Panc1 (cell line): ENCODE measurements at regions not wholly inside any gene's neighbourhood (a gene's known extent, or its start where the extent isn't known, plus 50 kb on each side); places are given as distances from the start of the nearest gene placed in this dataset.

Source experiments
- ATAC-seq: fragments of 200-7000 bp; cut with Tn5 transposase; 2 replicates; pipeline ENCODE4 v1.9.1; 2020; ENCODE audit warnings: mild to moderate bottlenecking, moderate library complexity
- BruUV-seq: library from RNA; stranded (reverse); fragments of 400-500 nt; replicated peaks from 2 replicates; lab custom pipeline; 2021; lab: Mats Ljungman, UMichigan
- CTCF ChIA-PET: fragments of 300-600 bp; sonication (Branson Sonifier 250); formaldehyde crosslinking; loops from one replicate; lab custom pipeline; 2022; ENCODE audit warnings: antibody characterized with exemption; lab: Charles Lee
- POLR2A ChIA-PET: fragments of 300-600 bp; sonication (Branson Sonifier 250); formaldehyde crosslinking; loops from one replicate; lab custom pipeline; 2022; ENCODE audit warnings: antibody characterized with exemption; lab: Charles Lee
- DNase-seq: peaks from one replicate; pipeline ENCODE4 v3.0.0-alpha.2; 2010; ENCODE audit warnings: low read depth, low spot score
- H3K27ac ChIP-seq: 2 replicates; pipeline ENCODE4 v1.5.1; 2011; ENCODE audit warnings: mild to moderate bottlenecking, low read length, inconsistent platforms
- H3K27me3 ChIP-seq: fragments of 200-500 bp; sonication (Bioruptor generic); 2 replicates; pipeline ENCODE4 v1.6.0; 2014; ENCODE audit warnings: low read length, inconsistent platforms; ENCODE audit not compliant: control insufficient read depth, insufficient read depth
- H3K36me3 ChIP-seq: fragments of 200-500 bp; sonication (Bioruptor generic); 2 replicates; pipeline ENCODE4 v1.5.1; 2014; ENCODE audit warnings: inconsistent platforms, mild to moderate bottlenecking, low read length, moderate library complexity; ENCODE audit not compliant: control insufficient read depth, insufficient read depth
- H3K4me1 ChIP-seq: 2 replicates; pipeline ENCODE4 v1.5.1; 2011; ENCODE audit warnings: inconsistent platforms, mild to moderate bottlenecking, low read length, moderate library complexity; ENCODE audit not compliant: control insufficient read depth, insufficient read depth
- H3K4me3 ChIP-seq, 2 experiments: 2 replicates each; pipeline ENCODE4 v1.5.1; 2011 to 2012; ENCODE audit warnings: low read depth in 2 of 2, low read length in 2 of 2, mild to moderate bottlenecking in 2 of 2, inconsistent platforms in 1 of 2, moderate library complexity in 1 of 2
- H3K9me3 ChIP-seq: fragments of 200-500 bp; sonication (Bioruptor generic); 2 replicates; pipeline ENCODE4 v1.5.1; 2014; ENCODE audit warnings: low read depth, mild to moderate bottlenecking, inconsistent platforms, low read length, moderate library complexity; ENCODE audit not compliant: control insufficient read depth, insufficient read depth
- CTCF ChIP-seq: fragments of 450-650 bp; IDR thresholded peaks from 2 replicates; pipeline ENCODE4 v1.5.1; 2017; ENCODE audit warnings: mild to moderate bottlenecking
- POLR2AphosphoS5 ChIP-seq: IDR thresholded peaks from 2 replicates; pipeline ENCODE4 v1.6.1; 2012; ENCODE audit warnings: mild to moderate bottlenecking, low read depth, low read length, moderate library complexity
- REST ChIP-seq, 2 experiments: IDR thresholded peaks; 2 replicates each; pipeline ENCODE4 v1.6.1; 2011 to 2012; ENCODE audit warnings: low read depth in 2 of 2, control low read depth in 1 of 2, low read length in 1 of 2, mild to moderate bottlenecking in 1 of 2, moderate library complexity in 1 of 2; ENCODE audit not compliant: insufficient read depth in 1 of 2
- SIN3A ChIP-seq: IDR thresholded peaks from 2 replicates; pipeline ENCODE4 v1.6.1; 2012; ENCODE audit warnings: low read depth, mild to moderate bottlenecking, low read length, moderate library complexity, borderline replicate concordance; ENCODE audit not compliant: insufficient read depth
- TCF7L2 ChIP-seq: IDR thresholded peaks from 2 replicates; pipeline ENCODE4 v1.6.1; 2011; ENCODE audit warnings: mild to moderate bottlenecking, low read depth, low read length, inconsistent platforms
- in situ Hi-C: cut with HindIII; loops from 2 replicates; pipeline ENCODE4 v1.10.0; 2016; ENCODE audit warnings: low sequenced_read_pairs, low pct_unique_long_range_greater_than_20kb
- intact Hi-C: fragments of 100-400 bp; cut with micrococcal nuclease; formaldehyde crosslinking; loops from one replicate; pipeline ENCODE4 v1.10.0; 2022; ENCODE audit not compliant: unreplicated experiment

- in situ Hi-C loops = no loop called here
These were observed 146.0 kb upstream of the RMP24 start for GRCh38 chr18:35826477-35826876.

GRCh38 chr18:35827275-35827902 is 145.1 kb upstream of the RMP24 start:
- Histone ChIP-seq H3K4me3 (no peak overlapping the region), H3K9me3 (no peaks in the 10 kb centered on the region), H3K27me3 (no peaks in the 10 kb centered on the region), H3K36me3 (no peaks in the 10 kb centered on the region), H3K4me1 (no peaks in the 10 kb centered on the region), H3K27ac (no peak overlapping the region)
- ChIA-PET CTCF (no interaction called here), POLR2A (no interaction called here)
- intact Hi-C loops (no loop called here), in situ Hi-C loops (no loop called here)
- DNase-seq (no peak), ATAC-seq (no peak)
- TF ChIP-seq SIN3A (no peak), CTCF (no peak), REST (IDR thresholded peaks at IDR 0.05; ENCODE audit: insufficient read depth in 1 of 2, low read depth in 2 of 2, low read length in 1 of 2) (no peak), TCF7L2 (no peak), POLR2AphosphoS5 (no peak)
- BruUV-seq = no TSS peak

More at GRCh38 chr18:35826477-35826876, 146.0 kb upstream of the RMP24 start:
- Histone ChIP-seq H3K27me3 (no peaks in the 10 kb centered on the region), H3K4me3 (no peak overlapping the region), H3K36me3 (no peaks in the 10 kb centered on the region), H3K9me3 (no peaks in the 10 kb centered on the region), H3K4me1 (no peaks in the 10 kb centered on the region), H3K27ac (no peak overlapping the region)
- TF ChIP-seq REST (IDR thresholded peaks at IDR 0.05; ENCODE audit: insufficient read depth in 1 of 2, low read depth in 2 of 2, low read length in 1 of 2) = no peak
- no peak for TF ChIP-seq SIN3A
- TF ChIP-seq POLR2AphosphoS5 = no peak
- TF ChIP-seq TCF7L2 = no peak
- no peak for TF ChIP-seq CTCF
- ChIA-PET POLR2A (no interaction called here), CTCF (no interaction called here)
- no TSS peak for BruUV-seq
- ATAC-seq = no peak
- no peak for DNase-seq
- intact Hi-C loops = no loop called here
